HCEC 1CT (cell line): ENCODE measurements at regions not wholly inside any gene's neighbourhood (a gene's known extent, or its start where the extent isn't known, plus 50 kb on each side); places are given as distances from the start of the nearest gene placed in this dataset.
"Not testable (repeated sequence)": the region's sequence is repeated elsewhere in the genome, so short reads cannot be mapped to it uniquely, and the experiment has no call there.

Source experiments
- DNase-seq: peaks from one replicate; pipeline ENCODE4 v3.0.0-alpha.2; 2017

- DNase-seq: no peak
Observed at GRCh38 chr5:25764733-25765132, 1120.0 kb upstream of the CDH10 start.

GRCh38 chr5:25763781-25764180, 1119.0 kb upstream of the CDH10 start:
- no peak for DNase-seq

- DNase-seq: no peak
Observed at GRCh38 chr5:25754895-25755294, 1110.1 kb upstream of the CDH10 start.

- DNase-seq: no peak
Observed at GRCh38 chr5:25744908-25745307, 1100.1 kb upstream of the CDH10 start.

GRCh38 chr5:25716680-25717079, 1071.9 kb upstream of the CDH10 start:
- DNase-seq: no peak

- no peak for DNase-seq
Observed at GRCh38 chr5:25713259-25713658, 1068.5 kb upstream of the CDH10 start.

GRCh38 chr5:25707093-25707492, 1062.3 kb upstream of the CDH10 start:
- DNase-seq: no peak

- DNase-seq: no peak
Observed at GRCh38 chr5:25701936-25702335, 1057.2 kb upstream of the CDH10 start.

GRCh38 chr5:25694801-25695200, 1050.0 kb upstream of the CDH10 start:
- DNase-seq: no peak

- no peak for DNase-seq
Observed at GRCh38 chr5:25688156-25688555, 1043.4 kb upstream of the CDH10 start.

- no peak for DNase-seq
Observed at GRCh38 chr5:25669645-25670401, 1025.0 kb upstream of the CDH10 start.

GRCh38 chr5:25662610-25663009, 1017.8 kb upstream of the CDH10 start:
- no peak for DNase-seq

- DNase-seq: not testable (repeated sequence)
Observed at GRCh38 chr5:25650316-25650715, 1005.5 kb upstream of the CDH10 start.

GRCh38 chr5:25649628-25650265, 1005.0 kb upstream of the CDH10 start:
- DNase-seq: no peak

GRCh38 chr5:25646421-25647341, 1001.9 kb upstream of the CDH10 start:
- no peak for DNase-seq

GRCh38 chr5:25641124-25641523, 996.3 kb upstream of the CDH10 start:
- no peak for DNase-seq

- DNase-seq: no peak
Observed at GRCh38 chr5:25619273-25619672, 974.5 kb upstream of the CDH10 start.

GRCh38 chr5:25618821-25619220, 974.0 kb upstream of the CDH10 start:
- DNase-seq: no peak

- no peak for DNase-seq
Observed at GRCh38 chr5:25614466-25614865, 969.7 kb upstream of the CDH10 start.

- no peak for DNase-seq
Observed at GRCh38 chr5:25604681-25605080, 959.9 kb upstream of the CDH10 start.

- DNase-seq: no peak
Observed at GRCh38 chr5:25579111-25579510, 934.3 kb upstream of the CDH10 start.

- no peak for DNase-seq
Observed at GRCh38 chr5:25573691-25574090, 928.9 kb upstream of the CDH10 start.

GRCh38 chr5:25570067-25570583, 925.3 kb upstream of the CDH10 start:
- DNase-seq: no peak
